AG10803 (cell line): ENCODE measurements at regions not wholly inside any gene's neighbourhood (a gene's known extent, or its start where the extent isn't known, plus 50 kb on each side); places are given as distances from the start of the nearest gene placed in this dataset.
"Not testable (repeated sequence)": the region's sequence is repeated elsewhere in the genome, so short reads cannot be mapped to it uniquely, and the experiment has no call there.

ENCODE experiments used
- DNase-seq: peaks from one replicate; pipeline ENCODE4 v3.0.0; 2010; ENCODE audit warnings: low read depth
- H3K4me3 ChIP-seq: 2 replicates; pipeline ENCODE4 v1.5.1; 2011; ENCODE audit warnings: mild to moderate bottlenecking, low read length, control low read depth
- CTCF ChIP-seq: conservative IDR thresholded peaks from 2 replicates; pipeline ENCODE4 v1.5.1; 2011; ENCODE audit warnings: mild to moderate bottlenecking, low read length, control low read depth, inconsistent platforms

- no peak for TF ChIP-seq CTCF
- H3K4me3 ChIP-seq: no peak overlapping the region
- no peak for DNase-seq
Observed at GRCh38 chr13:99677116-99677951, 176.1 kb downstream of the TM9SF2 start.

GRCh38 chr13:99671746-99672145 lies 170.5 kb downstream of the TM9SF2 start:
- H3K4me3 ChIP-seq: no peak overlapping the region
- DNase-seq: no peak
- no peak for TF ChIP-seq CTCF

- H3K4me3 ChIP-seq, DNase-seq: not testable (repeated sequence)
Observed at GRCh38 chr13:99669096-99669495, 167.8 kb downstream of the TM9SF2 start.

- no peak overlapping the region for H3K4me3 ChIP-seq
- no peak for TF ChIP-seq CTCF
- no peak for DNase-seq
Observed at GRCh38 chr13:99666146-99666805, 165.0 kb downstream of the TM9SF2 start.

GRCh38 chr13:99665711-99666110 lies 164.4 kb downstream of the TM9SF2 start:
- no peak for TF ChIP-seq CTCF
- DNase-seq: no peak

GRCh38 chr13:99663908-99664307 lies 162.6 kb downstream of the TM9SF2 start:
- no peak for TF ChIP-seq CTCF
- no peak for DNase-seq
- H3K4me3 ChIP-seq: no peak overlapping the region

More at GRCh38 chr13:99665711-99666110, 164.4 kb downstream of the TM9SF2 start:
- H3K4me3 ChIP-seq: no peak overlapping the region

- TF ChIP-seq CTCF: no peak
- no peak overlapping the region for H3K4me3 ChIP-seq
- DNase-seq: no peak
Observed at GRCh38 chr13:99663185-99663825, 162.0 kb downstream of the TM9SF2 start.
